ENCODE measurements at regions not wholly inside any gene's neighbourhood (a gene's known extent, or its start where the extent isn't known, plus 50 kb on each side); places are given as distances from the start of the nearest gene placed in this dataset.

DNA sequence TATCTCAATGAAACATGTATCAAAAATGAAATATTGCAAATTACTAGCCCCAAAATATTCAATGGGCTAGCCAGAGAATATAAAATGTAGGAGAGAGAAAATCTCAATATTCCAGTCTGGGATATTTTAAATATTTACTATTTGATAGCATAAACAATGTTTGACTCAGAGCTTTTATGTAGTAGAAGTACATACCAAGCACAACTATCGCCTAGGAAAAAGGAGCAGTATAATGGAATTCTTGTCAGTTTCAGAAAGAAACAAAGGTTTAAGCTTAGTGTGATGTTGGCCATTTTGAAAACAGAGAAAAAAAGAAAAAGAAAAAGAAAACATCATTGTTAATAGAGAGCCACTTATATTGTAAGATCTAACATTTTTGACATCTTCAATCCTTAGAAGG lies 1961.9 kb upstream of the CELF4 start:
- Histone ChIP-seq H3K9ac (ENCODE audit: low read length) (no peak overlapping the region), H3K4me1 (ENCODE audit: control insufficient read depth, insufficient read depth, low read depth, low read length) (no peaks in the 10 kb centered on the region), H3K9me3 (ENCODE audit: control insufficient read depth, low read length) (no peaks in the 10 kb centered on the region), H3K23ac (ENCODE audit: low read length in 2 of 2) (no peak overlapping the region), H2AK5ac (ENCODE audit: low read length, severe bottlenecking) (no peak overlapping the region), H3K14ac (ENCODE audit: low read length in 2 of 2) (no peak overlapping the region), H4K91ac (ENCODE audit: low read length) (no peak overlapping the region), H2BK15ac (ENCODE audit: low read depth, poor library complexity, severe bottlenecking) (no peak overlapping the region), H2AFZ (ENCODE audit: low read depth, low read length) (no peak overlapping the region), H3K27ac (ENCODE audit: low read length, poor library complexity, severe bottlenecking) (no peak overlapping the region), H3K79me1 (replicated peaks; ENCODE audit: low read length, poor library complexity, severe bottlenecking) (no peaks in the 10 kb centered on the region), H2BK12ac (ENCODE audit: low read length in 2 of 2) (no peak overlapping the region), H3K4ac (ENCODE audit: low read depth in 1 of 2, low read length in 2 of 2) (no peak overlapping the region), H3K4me2 (ENCODE audit: low read length, poor library complexity, severe bottlenecking) (no peak overlapping the region), H3K18ac (ENCODE audit: low read depth in 1 of 2, low read length in 2 of 2) (no peak overlapping the region), H4K8ac (ENCODE audit: low read length) (no peak overlapping the region), H3K27me3 (ENCODE audit: control insufficient read depth in 1 of 2, insufficient read depth in 1 of 2, low read length in 2 of 2) (no peaks in the 10 kb centered on the region), H3K36me3 (ENCODE audit: control insufficient read depth in 1 of 2, insufficient read depth in 2 of 2, low read depth in 1 of 2, low read length in 2 of 2) (no peaks in the 10 kb centered on the region), H3K4me3 (ENCODE audit: insufficient read depth in 1 of 2, low read depth in 1 of 2, low read length in 2 of 2) (no peak overlapping the region), H2BK120ac (ENCODE audit: low read depth, low read length) (no peak overlapping the region), H2BK5ac (ENCODE audit: low read depth, low read length, poor library complexity, severe bottlenecking) (no peak overlapping the region)
- WGBS = no CpG with 5 or more reads among the region's 1 CpG
- peak; percentile 12 for DNase-seq

DNA sequence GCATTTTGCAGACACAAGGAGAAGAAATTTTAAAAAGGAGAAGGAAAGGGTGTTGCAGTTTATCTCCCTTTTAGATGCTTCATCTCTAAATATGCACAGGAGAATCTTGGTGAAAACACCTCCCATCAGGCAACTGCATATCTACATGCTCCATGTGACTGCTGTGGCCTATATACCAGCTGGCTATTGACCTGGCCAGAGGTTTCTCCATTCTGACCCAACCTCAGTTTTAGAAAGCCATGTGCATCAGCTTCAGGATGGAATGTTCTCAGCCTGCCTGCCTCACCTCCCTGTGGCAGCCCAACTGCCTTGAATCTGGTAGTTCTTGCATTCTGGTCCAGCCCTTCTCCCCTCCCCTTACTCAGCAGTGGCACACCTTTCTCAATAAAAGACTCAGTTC lies 1958.8 kb upstream of the CELF4 start:
- H3K14ac ChIP-seq (ENCODE audit: low read length in 2 of 2) = no peak overlapping the region
- H3K27me3 ChIP-seq (ENCODE audit: control insufficient read depth in 1 of 2, insufficient read depth in 1 of 2, low read length in 2 of 2) = no peaks in the 10 kb centered on the region
- no peak overlapping the region for H3K9ac ChIP-seq (ENCODE audit: low read length)
- H3K4ac ChIP-seq (ENCODE audit: low read depth in 1 of 2, low read length in 2 of 2) = no peak overlapping the region
- no peaks in the 10 kb centered on the region for H3K36me3 ChIP-seq (ENCODE audit: control insufficient read depth in 1 of 2, insufficient read depth in 2 of 2, low read depth in 1 of 2, low read length in 2 of 2)
- no peak overlapping the region for H4K91ac ChIP-seq (ENCODE audit: low read length)
- no peaks in the 10 kb centered on the region for H3K79me1 ChIP-seq (replicated peaks; ENCODE audit: low read length, poor library complexity, severe bottlenecking)
- no peaks in the 10 kb centered on the region for H3K4me1 ChIP-seq (ENCODE audit: control insufficient read depth, insufficient read depth, low read depth, low read length)
- no peak overlapping the region for H2BK15ac ChIP-seq (ENCODE audit: low read depth, poor library complexity, severe bottlenecking)
- H3K4me3 ChIP-seq (ENCODE audit: insufficient read depth in 1 of 2, low read depth in 1 of 2, low read length in 2 of 2) = no peak overlapping the region
- H3K4me2 ChIP-seq (ENCODE audit: low read length, poor library complexity, severe bottlenecking) = no peak overlapping the region
- no peak overlapping the region for H3K23ac ChIP-seq (ENCODE audit: low read length in 2 of 2)
- no peak overlapping the region for H2AFZ ChIP-seq (ENCODE audit: low read depth, low read length)
- no peak overlapping the region for H2BK12ac ChIP-seq (ENCODE audit: low read length in 2 of 2)
- DNase-seq = no peak
- no peak overlapping the region for H2AK5ac ChIP-seq (ENCODE audit: low read length, severe bottlenecking)
- no peaks in the 10 kb centered on the region for H3K9me3 ChIP-seq (ENCODE audit: control insufficient read depth, low read length)
- H3K27ac ChIP-seq (ENCODE audit: low read length, poor library complexity, severe bottlenecking) = no peak overlapping the region
- no peak overlapping the region for H2BK120ac ChIP-seq (ENCODE audit: low read depth, low read length)
- H3K18ac ChIP-seq (ENCODE audit: low read depth in 1 of 2, low read length in 2 of 2) = no peak overlapping the region
- no peak overlapping the region for H4K8ac ChIP-seq (ENCODE audit: low read length)
- no peak overlapping the region for H2BK5ac ChIP-seq (ENCODE audit: low read depth, low read length, poor library complexity, severe bottlenecking)

- Histone ChIP-seq H3K4ac (ENCODE audit: low read depth in 1 of 2, low read length in 2 of 2) (no peak overlapping the region), H2BK120ac (ENCODE audit: low read depth, low read length) (no peak overlapping the region), H3K79me1 (replicated peaks; ENCODE audit: low read length, poor library complexity, severe bottlenecking) (no peaks in the 10 kb centered on the region), H3K27me3 (ENCODE audit: control insufficient read depth in 1 of 2, insufficient read depth in 1 of 2, low read length in 2 of 2) (no peaks in the 10 kb centered on the region), H2BK15ac (ENCODE audit: low read depth, poor library complexity, severe bottlenecking) (no peak overlapping the region), H3K36me3 (ENCODE audit: control insufficient read depth in 1 of 2, insufficient read depth in 2 of 2, low read depth in 1 of 2, low read length in 2 of 2) (no peaks in the 10 kb centered on the region), H3K23ac (ENCODE audit: low read length in 2 of 2) (no peak overlapping the region), H3K4me3 (ENCODE audit: insufficient read depth in 1 of 2, low read depth in 1 of 2, low read length in 2 of 2) (no peak overlapping the region), H3K18ac (ENCODE audit: low read depth in 1 of 2, low read length in 2 of 2) (no peak overlapping the region), H2AK5ac (ENCODE audit: low read length, severe bottlenecking) (no peak overlapping the region), H4K8ac (ENCODE audit: low read length) (no peak overlapping the region), H3K9me3 (ENCODE audit: control insufficient read depth, low read length) (no peaks in the 10 kb centered on the region), H3K14ac (ENCODE audit: low read length in 2 of 2) (no peak overlapping the region), H3K4me1 (ENCODE audit: control insufficient read depth, insufficient read depth, low read depth, low read length) (no peaks in the 10 kb centered on the region), H2BK5ac (ENCODE audit: low read depth, low read length, poor library complexity, severe bottlenecking) (no peak overlapping the region), H3K9ac (ENCODE audit: low read length) (no peak overlapping the region), H4K91ac (ENCODE audit: low read length) (no peak overlapping the region), H2AFZ (ENCODE audit: low read depth, low read length) (no peak overlapping the region), H2BK12ac (ENCODE audit: low read length in 2 of 2) (no peak overlapping the region), H3K27ac (ENCODE audit: low read length, poor library complexity, severe bottlenecking) (no peak overlapping the region), H3K4me2 (ENCODE audit: low read length, poor library complexity, severe bottlenecking) (no peak overlapping the region)
- DNase-seq = peak; percentile 54
- whole genome bisulfite sequencing = no CpG with 5 or more reads among the region's 1 CpG
Observed at GRCh38 chr18:39523281-39523680, 1957.7 kb upstream of the CELF4 start.

DNA sequence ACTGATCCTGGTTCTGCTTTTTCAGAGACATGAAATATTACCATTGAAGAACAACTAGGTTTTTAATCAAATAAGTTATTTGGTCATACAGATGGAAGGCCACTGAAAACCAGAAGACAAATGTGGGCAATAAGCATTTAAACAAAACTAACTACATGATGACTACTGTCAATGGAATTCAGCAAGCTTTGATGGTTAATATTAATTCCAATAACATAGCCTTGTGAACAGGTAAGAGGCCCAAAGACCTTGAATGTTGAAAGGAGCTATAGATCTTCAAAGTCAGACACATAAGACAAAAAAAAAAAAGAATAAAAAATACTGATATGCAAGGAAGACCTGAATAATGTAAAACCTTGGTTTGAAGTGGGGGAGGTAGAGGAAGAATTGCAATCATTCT lies 1955.6 kb upstream of the CELF4 start:
- Histone ChIP-seq H3K18ac (ENCODE audit: low read depth in 1 of 2, low read length in 2 of 2) (no peak overlapping the region), H3K27me3 (ENCODE audit: control insufficient read depth in 1 of 2, insufficient read depth in 1 of 2, low read length in 2 of 2) (no peaks in the 10 kb centered on the region), H3K14ac (ENCODE audit: low read length in 2 of 2) (no peak overlapping the region), H3K4me1 (ENCODE audit: control insufficient read depth, insufficient read depth, low read depth, low read length) (no peaks in the 10 kb centered on the region), H3K9ac (ENCODE audit: low read length) (no peak overlapping the region), H3K9me3 (ENCODE audit: control insufficient read depth, low read length) (no peaks in the 10 kb centered on the region), H2BK12ac (ENCODE audit: low read length in 2 of 2) (no peak overlapping the region), H4K8ac (ENCODE audit: low read length) (no peak overlapping the region), H3K4me2 (ENCODE audit: low read length, poor library complexity, severe bottlenecking) (no peak overlapping the region), H3K79me1 (replicated peaks; ENCODE audit: low read length, poor library complexity, severe bottlenecking) (no peaks in the 10 kb centered on the region), H2BK5ac (ENCODE audit: low read depth, low read length, poor library complexity, severe bottlenecking) (no peak overlapping the region), H3K36me3 (ENCODE audit: control insufficient read depth in 1 of 2, insufficient read depth in 2 of 2, low read depth in 1 of 2, low read length in 2 of 2) (no peaks in the 10 kb centered on the region), H3K27ac (ENCODE audit: low read length, poor library complexity, severe bottlenecking) (no peak overlapping the region), H2BK15ac (ENCODE audit: low read depth, poor library complexity, severe bottlenecking) (no peak overlapping the region), H2AFZ (ENCODE audit: low read depth, low read length) (no peak overlapping the region), H3K23ac (ENCODE audit: low read length in 2 of 2) (no peak overlapping the region), H3K4me3 (ENCODE audit: insufficient read depth in 1 of 2, low read depth in 1 of 2, low read length in 2 of 2) (no peak overlapping the region), H2BK120ac (ENCODE audit: low read depth, low read length) (no peak overlapping the region), H2AK5ac (ENCODE audit: low read length, severe bottlenecking) (no peak overlapping the region), H4K91ac (ENCODE audit: low read length) (no peak overlapping the region), H3K4ac (ENCODE audit: low read depth in 1 of 2, low read length in 2 of 2) (no peak overlapping the region)
- no peak for DNase-seq
